Tongue (tissue), 1 donor: ENCODE measurements at regions not wholly inside any gene's neighbourhood (a gene's known extent, or its start where the extent isn't known, plus 50 kb on each side); places are given as distances from the start of the nearest gene placed in this dataset.

Source experiments
- DNase-seq: peaks from one replicate; pipeline ENCODE4 v3.0.0-alpha.2; 2015

DNA sequence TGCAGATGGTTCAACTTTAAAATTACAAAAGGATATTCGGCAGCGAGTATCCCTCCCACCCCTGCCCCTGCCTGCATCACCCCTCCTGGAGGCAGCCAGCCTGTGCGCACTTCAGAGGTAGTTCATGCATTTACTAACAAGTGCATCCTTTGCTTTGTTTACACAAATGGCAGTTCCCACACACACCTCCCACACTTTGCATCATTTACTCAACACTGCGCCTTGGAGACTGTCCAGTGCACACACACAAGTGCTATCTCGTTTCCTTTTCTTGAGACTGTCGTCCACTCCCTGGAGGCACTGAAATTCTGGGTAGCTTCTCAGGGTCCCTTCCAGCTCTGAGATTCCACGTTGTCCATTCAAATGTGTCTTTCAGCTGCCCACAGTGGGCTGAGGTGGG is 53.1 kb upstream of the VSX1 start:
- DNase-seq = no peak

DNA sequence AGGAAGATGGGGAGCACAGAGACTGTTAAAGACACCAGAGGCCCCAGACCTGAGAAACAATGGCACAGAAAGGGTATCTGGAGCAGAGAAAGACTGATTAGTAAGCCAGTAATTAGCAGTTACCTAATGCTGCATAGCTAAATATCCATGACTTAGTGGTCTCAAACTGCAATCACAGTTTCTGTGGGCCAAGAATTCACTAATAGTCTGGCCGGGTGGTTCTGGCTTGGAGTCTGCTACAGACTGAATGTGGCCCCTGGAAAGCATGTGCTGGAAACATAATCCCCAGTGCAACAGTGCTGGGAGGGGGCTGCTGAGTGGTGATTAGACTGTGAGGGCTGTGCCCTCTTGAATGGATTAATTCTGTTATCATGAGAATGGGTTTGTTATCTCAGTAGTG is 54.1 kb upstream of the VSX1 start:
- peak; percentile 7 for DNase-seq

DNA sequence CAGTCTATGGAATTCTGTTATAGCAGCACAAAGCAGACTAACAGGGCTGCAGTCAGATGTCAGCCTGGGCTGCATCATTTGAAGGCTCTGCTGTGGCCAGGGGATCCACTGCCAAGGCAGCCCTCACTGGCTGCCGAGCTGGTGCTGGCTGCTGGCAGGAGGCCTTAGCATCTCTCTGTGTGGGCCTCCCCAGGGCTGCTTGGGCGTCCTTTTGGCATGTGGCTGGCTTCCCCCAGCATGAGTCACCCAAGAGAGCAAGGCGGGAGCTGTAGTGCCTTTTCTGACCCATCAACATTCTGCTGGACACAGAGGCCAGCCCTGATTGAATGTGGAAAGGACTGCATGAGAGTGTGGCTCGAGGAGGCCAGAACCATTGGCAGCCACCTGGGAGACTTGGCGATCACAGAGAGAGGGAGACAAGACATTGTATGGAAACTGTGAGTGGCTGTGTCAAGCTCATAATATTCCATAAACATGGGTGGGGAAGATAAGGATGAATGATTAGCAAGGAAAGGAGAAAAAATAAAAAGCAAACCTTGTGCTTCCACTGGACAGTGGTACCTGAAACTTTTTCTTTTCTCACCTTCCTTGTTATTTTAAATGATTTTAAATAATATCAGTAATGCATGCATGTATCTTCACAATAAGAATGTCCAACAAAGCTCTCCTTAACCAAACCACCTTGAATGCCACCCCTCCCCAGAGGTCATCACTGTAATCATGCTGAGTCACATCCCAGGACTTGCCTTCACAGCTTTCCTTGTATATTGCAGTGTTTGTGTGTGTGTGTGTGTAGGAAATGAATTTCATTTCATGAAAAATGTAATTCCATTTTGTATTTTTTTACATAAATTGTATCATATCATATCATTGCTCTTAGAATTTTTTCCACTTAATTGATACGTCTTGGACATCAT is 55.0 kb upstream of the VSX1 start:
- peak; percentile 39 for DNase-seq

DNA sequence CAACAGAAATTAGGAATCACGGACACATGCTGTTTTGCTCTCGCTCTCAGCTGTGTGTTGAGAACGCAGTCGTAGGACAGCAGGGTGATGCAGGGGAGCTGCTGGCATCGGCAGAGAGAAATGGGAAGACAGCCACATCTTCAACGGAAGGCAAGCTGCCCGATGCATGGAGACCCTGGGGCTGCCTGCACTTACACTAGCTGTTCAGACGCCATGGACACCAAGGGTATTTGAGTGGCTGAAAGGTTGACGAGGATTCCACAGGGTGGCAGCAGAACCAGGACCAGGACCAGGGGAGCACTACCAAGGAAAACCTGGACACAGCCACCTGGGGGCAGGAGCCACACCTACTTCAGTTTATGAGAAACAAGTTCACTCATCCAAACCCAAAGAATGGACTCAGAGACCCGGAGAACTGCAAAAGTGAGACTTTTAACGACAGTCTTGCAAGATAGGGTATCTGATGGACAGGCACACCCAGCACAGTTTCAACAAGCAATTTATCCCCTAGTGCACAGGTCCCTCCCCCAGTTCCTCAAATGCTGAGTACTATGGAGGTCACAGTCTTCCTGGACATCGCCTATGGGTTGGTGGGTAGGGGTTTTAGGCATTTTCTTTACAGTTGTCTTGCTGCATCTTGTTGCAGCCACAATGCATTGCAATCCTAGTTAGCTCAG is 56.3 kb upstream of the ENTPD6 start:
- no peak for DNase-seq

DNA sequence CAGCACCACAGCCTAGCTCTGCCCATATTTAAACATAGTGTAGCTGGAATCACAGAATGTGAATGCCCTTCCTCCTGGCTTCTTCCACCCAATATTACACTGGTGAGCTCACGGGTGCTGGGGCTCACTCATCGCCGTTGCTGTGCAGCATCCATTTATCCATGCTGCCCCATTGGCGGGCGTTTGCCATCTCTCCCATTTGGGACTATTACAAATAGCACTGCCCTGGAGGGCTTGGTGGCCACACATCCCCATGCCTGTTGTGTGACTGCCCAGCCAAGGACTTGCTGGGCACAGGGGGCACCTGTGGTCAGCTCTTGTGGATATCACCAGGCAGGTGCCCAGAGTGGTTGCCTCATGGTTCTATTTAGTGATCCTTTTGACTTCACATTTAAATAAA is 54.5 kb upstream of the ENTPD6 start:
- DNase-seq = no peak

DNA sequence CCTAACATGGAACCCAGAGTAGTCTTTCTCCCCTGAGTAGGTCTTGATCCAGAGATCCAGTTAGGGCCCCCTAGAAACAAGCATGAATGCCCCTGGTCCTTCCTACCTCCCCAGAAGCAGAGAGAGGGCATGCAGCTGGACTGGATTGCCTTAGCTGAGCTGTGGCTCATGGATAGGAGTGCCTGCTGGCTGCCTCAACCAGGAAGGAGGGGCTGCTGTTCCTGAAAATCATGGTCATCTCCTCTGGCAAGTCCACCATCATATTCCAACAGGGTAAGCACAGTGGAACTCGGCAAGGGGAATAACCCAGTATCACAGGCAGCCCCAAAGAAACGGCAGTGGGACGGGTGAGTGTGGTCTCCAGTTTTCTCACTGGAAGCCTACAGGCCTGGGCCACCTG is 53.1 kb upstream of the ENTPD6 start:
- no peak for DNase-seq

DNA sequence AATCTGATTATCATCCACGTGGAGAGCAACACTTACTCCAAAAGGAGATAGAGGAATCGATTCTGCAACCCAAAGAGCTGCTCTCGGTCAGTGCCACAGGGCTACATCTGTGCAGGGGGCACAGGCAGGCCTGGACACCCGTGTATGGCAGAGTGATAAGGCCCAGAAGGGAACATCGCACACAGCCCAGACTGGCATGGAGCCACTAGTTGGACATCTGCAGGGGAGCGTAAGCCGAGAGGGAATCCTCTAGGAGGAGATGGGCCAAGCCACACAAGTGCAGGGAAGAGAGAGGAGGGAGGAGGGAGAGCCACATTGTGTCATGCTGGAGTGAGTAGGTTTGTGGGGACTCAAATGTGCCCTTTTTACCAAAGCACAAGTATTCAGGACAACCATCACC is 50.4 kb upstream of the ENTPD6 start:
- DNase-seq = peak; percentile 38
